AG10803 (cell line): ENCODE measurements at regions not wholly inside any gene's neighbourhood (a gene's known extent, or its start where the extent isn't known, plus 50 kb on each side); places are given as distances from the start of the nearest gene placed in this dataset.

Experiments used
- DNase-seq: peaks from one replicate; pipeline ENCODE4 v3.0.0; 2010; ENCODE audit warnings: low read depth
- H3K4me3 ChIP-seq: 2 replicates; pipeline ENCODE4 v1.5.1; 2011; ENCODE audit warnings: mild to moderate bottlenecking, low read length, control low read depth
- CTCF ChIP-seq: conservative IDR thresholded peaks from 2 replicates; pipeline ENCODE4 v1.5.1; 2011; ENCODE audit warnings: mild to moderate bottlenecking, low read length, control low read depth, inconsistent platforms

- H3K4me3 ChIP-seq: no peak overlapping the region
- no peak for DNase-seq
- no peak for TF ChIP-seq CTCF
Measured at GRCh38 chr7:33700001-33700899, 205.1 kb upstream of the BMPER start.

DNA sequence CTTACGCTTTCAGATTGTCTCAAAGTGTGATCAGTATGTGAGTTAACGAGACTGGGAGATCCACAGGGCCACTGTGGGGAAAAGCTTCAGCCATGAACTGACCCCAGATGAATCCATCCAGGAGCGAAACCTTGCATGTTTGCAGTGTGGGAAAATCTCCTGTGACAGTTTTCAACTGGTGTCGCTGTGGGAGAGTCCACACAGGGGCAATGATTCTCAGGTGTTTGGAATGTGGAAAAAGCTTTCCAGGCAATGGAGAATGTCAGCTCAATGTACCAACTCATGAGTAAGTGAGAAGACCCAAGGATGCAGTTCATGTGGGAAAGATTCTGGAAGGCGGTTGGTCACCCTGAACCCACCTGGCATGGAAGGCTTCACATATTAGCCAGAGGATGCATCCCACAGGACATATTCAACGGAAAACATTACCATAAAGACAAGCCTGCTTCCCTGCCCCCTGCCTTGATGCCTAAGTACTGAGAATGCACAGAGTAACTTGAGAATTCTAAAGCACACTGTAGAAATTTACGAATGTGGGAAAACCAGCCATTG lies 204.1 kb upstream of the BMPER start:
- no peak for TF ChIP-seq CTCF

GRCh38 chr7:33701927-33702326 lies 203.4 kb upstream of the BMPER start:
- TF ChIP-seq CTCF: no peak
- no peak for DNase-seq
- no peak overlapping the region for H3K4me3 ChIP-seq

More for the DNA sequence above, 204.1 kb upstream of the BMPER start:
- DNase-seq: no peak
- H3K4me3 ChIP-seq: no peak overlapping the region

- no peak for TF ChIP-seq CTCF
- DNase-seq: no peak
- no peak overlapping the region for H3K4me3 ChIP-seq
Measured at GRCh38 chr7:33702514-33703054, 202.8 kb upstream of the BMPER start.

DNA sequence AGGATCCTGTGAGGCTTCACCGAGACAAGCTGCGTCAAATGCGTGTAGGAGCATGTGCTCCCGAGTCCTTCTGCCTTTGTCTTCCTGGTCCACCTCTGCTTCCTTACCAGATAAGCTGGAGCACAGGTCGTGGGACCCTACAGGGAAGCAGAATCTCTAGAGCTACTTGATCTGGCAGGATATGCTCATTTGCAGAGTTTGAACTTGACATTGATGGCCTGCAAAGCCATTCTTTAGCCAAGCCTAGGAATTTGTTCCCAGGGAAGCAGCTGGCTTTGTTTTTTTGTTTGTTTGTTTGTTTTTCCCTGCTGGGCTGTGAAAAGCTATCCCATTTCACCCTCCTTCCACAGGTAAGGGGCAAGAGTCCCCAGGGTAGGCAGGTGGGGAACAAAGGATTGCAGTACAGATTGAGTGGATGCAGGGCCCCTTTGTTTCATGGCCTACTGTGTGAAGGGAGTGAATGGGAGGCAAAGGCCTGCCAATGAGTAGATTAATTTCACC lies 200.0 kb upstream of the BMPER start:
- TF ChIP-seq CTCF: no peak
- H3K4me3 ChIP-seq: no peak overlapping the region
- DNase-seq: no peak

GRCh38 chr7:33706186-33706585 lies 199.2 kb upstream of the BMPER start:
- DNase-seq: no peak
- no peak overlapping the region for H3K4me3 ChIP-seq
- TF ChIP-seq CTCF: no peak
